GM19455 (cell line): ENCODE measurements at regions not wholly inside any gene's neighbourhood (a gene's known extent, or its start where the extent isn't known, plus 50 kb on each side); places are given as distances from the start of the nearest gene placed in this dataset.
"Not testable (repeated sequence)": the region's sequence is repeated elsewhere in the genome, so short reads cannot be mapped to it uniquely, and the experiment has no call there.

Experiments used
- ATAC-seq: cut with Tn5 transposase; IDR thresholded peaks from one replicate; pipeline ENCODE4 v1.9.1; 2021; ENCODE audit not compliant: unreplicated experiment

DNA sequence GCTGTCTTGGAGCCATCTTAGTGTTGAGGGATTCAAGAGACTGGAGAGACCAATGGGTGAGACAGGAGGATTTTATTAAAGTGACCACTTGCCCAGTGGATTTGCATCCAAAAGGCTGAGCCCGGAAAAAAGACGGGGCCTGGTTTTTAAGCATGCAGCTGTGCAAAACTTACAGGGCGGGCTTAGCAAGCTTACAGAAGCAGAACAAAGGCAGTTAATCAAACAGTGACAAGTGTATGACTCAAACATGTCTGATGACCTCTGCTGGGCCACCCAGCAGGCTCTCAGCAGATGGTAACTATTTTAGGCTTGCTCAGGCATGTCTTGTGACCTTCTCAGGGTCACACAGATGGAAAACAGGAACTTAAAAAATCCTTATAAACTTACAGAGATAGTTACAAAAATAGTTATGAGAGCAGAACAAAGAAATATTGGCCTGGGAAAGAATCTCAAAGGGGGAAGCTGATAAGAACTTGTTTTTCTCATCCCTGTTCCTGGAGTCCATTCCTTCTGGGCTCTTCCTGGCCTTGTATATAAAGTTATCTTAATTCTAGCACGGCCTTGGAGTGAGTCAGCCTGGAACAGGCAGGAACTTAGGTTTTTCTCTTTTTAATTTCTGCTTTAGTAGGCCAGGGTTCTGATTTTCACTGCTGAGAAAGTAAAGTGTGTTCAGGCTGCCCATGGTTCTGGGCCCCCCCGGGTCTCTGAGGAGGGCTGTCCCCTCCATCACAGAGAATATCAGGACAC is 141.3 kb downstream of the CCDC74A start:
- ATAC-seq, result not testable (repeated sequence)

DNA sequence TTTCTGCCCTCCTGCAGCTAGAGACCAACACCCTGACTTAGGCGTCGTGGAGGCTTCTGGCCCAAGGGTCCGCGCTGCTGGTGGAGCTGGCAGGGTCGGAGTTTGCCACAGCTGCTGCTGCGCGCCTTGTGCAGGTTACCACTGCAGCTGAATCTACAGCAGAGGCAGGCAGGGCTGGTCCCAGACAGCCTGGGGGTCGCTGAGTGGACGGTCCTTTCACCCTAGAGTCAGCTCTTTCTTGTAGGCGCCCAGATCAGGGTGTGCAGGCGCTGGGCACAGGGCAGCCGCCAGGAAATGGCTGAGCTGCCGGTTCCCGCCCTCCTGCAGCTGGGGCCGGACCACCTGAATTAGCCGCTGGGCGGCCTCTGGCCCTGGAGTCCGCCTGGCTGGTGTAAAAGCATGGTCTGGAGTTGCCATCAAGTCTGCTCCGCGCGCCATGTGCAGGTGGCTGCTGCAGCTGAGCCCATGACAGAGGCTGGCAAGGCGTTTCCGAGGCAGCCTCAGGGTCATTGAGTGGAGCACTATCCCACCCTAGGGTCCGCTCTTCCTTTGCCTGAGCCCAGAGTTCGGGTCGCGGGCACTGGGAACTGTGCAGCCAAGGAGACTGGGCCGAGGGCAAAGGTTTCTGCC is 144.3 kb downstream of the CCDC74A start:
- not testable (repeated sequence) for ATAC-seq

DNA sequence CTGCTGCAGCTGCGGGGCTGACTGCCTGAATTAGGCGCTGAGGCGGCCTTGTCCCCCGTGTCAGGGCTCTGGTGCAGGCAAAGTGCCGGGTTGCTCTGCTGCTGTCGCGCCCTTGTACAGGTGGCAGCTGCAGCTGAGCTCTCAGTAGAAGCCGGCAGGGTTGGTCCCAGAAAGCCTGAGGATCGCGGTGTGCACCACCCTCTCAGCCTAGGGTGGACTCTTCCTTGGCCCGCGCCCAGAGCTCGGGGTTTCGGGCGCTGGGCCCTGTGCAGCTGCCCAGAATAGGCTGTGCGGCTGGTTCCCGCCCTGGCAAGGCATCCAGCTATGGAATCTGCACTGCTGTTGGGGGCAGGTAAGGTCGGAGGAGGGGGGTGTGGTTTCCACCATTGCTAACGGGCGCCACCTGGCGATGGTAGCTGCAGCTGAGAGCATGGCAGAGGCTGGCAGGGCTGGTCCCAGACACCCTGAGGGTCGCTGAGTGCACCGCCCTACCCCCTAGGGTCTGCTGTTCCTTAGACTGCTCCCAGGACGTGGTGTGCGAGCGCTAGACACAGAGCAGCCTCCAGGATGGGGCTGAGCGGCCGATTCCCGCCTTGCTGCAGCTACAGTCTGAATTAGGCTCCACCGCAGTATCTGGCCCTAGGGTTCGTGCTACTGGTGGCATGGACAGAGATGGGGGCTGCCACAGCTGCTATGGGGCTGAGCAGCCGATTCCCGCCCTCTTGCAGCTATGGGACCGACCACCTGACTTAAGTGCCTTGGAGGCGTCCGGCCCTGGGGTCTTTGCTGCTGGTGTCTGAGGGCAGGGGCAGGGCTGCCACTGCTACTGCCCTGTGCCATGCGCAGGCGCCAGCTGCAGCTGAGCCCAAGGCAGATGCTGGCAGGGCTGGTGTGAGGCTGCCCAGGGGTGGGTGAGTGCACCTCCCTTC is 145.0 kb downstream of the CCDC74A start:
- ATAC-seq, result peak; percentile 93

DNA sequence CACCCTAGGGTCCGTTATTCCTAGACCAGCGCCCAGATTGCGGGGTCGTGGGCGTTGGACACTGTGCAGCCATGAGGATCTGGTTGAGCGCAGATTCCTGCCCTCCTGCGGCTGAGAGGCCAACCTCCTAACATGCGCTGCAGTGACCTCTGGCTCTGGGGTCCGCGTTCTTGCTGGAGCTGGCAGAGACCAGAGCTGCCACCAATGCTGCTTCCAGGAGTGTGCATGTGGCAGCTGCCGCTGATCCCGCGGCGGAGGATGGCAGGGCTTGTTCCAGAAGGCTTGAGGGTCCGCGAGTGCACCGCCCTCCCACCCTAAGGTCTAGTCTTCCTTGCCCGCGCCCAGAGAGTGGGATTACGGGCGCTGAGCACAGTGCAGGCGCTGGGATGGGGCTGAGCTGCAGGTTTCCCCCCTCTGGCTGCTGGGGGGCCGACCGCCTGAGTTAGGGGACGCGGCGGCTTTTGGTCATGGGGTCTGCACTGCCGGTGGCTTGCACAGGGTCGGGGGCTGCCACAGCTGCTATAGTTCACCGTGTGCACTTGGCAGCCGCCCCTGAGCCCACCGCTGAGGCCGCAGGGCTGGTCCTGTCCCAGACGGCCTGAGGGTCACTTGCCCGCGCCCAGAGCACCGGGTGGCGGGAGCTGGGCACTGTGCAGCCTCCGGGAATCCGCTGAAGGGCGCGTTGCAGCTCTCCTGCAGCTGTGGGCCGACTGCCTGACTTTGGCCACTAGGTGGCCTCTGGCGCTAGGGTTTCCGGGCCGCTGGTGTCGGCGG is 145.9 kb downstream of the CCDC74A start:
- peak; percentile 93 for ATAC-seq

DNA sequence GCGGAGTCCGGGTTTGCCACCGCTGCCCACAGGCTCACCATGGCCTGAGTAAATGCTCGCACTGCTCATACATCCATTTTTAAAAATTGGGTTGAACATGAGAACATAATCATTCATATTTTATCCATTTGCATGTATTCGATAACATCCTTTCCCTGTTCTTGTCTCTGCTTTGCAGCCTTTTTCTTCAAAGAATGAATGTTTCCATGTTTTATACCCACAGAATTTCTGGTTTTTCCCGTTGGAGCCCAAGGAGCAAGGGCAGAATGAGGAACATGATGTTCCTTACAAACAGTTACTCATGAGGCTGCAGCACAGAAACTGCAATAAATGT is 146.5 kb downstream of the CCDC74A start:
- ATAC-seq, result no peak

DNA sequence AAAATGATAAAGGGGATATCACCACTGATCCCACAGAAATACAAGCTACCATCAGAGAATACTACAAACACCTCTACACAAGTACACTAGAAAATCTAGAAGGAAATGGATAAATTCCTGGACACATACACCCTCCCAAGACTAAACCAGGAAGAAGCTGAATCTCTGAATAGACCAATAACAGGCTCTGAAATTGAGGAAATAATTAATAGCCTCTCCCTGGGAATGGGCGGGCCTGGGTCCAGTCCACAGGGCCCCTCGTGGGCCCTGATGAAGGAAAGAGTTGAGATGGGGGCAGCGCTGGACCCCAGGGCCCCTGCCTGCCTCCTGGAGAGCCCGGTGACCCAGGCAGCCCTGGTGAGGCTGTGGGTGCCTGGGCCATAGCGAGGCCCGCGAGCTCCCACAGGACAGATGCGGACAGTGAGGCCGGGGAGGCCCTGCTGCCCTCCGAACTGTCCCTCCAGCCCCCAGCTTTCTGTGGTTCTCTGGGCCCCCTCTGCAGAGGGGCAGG is 154.0 kb downstream of the CCDC74A start:
- peak; percentile 3 for ATAC-seq

DNA sequence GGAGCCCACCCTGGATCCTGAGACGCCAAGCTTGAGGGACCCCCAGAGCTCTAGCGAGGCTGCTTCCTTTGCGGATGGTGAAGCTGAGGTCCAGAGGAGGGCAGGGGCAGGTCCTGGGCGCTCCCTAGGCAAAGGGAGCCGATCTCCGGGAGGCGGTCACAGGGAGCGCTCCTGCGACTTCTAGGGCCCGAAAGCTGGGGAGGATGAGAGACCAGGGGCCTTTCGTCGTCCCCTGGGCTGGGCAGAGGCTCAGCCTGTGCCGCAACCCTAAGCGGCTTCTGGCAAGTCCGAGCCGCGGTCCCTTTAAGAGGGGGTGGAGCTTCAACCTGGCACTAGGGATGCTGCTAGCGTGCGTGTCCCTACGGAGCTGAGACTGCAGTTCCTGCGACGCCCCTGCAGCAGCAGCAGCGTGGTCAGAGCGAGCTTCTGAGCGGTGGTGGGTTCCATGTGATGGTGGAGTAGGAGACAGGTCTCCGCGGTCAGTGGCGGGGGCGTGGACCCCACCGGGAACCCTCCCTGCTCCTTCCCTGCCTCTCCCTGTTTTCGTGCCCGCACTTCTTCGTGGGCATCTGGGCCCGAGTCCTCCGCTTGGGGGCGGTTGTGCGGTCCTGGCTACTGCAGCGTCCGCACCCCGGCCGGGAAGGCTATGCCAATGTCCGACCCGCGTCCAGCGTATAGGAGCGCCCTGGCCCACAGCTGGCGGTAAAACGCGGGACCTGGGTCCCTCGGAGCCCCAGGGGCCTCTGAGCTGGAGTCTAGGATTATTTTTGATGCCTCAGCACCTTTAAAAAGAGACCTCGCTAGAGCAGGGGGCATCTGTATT is 154.6 kb downstream of the CCDC74A start:
- ATAC-seq, result peak; percentile 99

DNA sequence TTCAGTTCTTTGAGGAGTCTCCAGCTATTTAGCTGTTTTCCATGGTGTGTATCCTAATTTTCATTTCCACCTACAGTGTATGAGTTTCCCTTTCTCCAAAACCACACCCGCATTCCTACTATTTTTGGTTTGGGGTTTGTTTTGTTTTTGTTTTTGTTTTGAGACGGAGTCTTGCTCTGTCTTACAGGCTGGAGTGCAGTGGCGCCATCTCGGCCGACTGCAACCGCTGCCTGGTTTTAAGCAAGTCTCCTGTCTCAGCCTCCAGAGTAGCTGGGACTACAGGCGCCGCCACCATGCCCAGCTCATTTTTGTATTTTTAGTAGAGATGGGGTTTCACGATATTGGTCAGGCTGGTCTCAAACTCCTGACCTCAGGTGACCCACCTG is 155.2 kb downstream of the CCDC74A start:
- ATAC-seq, result peak; percentile 52

DNA sequence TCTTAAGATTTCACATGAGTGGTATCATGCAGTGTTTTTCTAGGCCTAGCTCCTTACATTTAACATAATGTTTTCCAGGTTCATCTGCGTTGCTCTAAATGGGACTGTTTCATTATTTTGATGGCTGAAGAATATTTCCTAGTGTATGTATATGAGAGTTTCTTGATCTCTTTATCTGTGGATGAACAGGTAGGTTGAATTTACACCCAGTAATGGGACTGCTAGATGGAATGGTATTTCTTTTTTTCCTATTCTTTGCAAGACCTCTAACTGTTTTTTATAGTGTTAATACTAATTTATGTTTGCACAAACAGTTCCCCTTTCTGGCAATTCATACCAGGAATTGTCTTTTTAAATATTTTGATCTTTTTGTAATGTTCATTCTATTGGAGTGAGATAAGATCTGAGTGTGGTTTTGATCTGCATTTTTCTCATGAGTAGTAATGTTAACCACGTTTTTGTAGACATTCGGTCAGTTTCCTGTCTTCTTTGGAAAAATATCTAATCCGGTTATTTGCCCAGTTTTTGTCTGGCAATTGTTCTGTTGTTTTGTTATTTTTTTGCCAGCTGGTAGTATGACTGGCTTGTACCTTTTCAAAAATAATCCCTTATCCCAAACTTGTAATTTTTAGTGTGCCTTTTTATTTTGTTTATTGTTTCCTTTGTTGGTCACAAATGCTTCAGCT is 157.1 kb downstream of the CCDC74A start:
- not testable (repeated sequence) for ATAC-seq

DNA sequence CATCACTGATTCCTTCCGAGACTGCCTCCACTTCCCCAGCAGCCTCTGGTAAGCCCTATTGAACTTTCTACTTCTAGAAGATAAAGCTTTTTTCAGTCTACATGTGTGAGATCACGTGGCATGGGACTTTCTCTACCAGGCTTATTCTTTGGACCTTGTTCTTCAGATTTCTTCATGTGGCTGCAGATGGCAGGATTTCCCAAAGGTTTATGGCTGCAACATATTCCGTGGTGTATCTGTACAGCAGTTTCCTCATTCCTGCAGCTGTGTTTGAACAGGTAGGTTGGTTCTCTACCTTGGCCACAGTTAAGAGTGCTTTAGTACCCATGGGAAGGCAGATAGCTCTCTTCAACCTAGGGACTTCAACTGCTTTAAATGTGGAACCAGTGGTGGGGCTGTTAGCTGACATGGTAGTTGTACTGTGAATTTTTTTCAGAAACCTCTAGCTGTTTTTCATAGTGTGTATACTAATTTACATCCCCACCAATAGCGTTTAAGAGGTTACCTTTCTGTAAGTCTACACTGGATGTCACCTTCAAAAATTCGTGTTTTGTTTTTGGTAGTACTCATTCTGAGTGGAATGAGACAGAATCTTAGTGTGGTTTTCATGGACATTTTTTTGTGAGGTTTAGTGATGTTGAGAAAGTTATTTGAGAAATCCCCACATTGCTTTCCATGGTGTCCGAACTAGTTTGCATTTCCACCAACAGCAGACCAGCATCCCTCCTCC is 158.6 kb downstream of the CCDC74A start:
- ATAC-seq, result not testable (repeated sequence)

DNA sequence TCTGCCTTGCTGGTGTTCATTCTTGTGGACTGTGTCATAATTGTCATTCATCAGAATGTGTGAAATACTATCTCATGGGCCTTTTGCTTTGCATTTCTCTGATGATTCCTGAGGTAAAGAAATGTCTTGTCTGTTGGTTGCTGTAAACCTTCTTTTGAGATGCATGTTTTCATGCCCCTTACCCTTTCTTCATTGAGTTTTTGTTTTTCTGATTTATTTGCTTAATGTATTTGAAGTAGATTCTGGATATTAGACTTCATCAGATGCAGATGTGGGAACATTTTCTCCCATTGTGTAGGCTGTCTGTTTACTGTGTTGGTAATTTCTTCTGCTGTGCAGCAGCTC is 159.2 kb downstream of the CCDC74A start:
- not testable (repeated sequence) for ATAC-seq

DNA sequence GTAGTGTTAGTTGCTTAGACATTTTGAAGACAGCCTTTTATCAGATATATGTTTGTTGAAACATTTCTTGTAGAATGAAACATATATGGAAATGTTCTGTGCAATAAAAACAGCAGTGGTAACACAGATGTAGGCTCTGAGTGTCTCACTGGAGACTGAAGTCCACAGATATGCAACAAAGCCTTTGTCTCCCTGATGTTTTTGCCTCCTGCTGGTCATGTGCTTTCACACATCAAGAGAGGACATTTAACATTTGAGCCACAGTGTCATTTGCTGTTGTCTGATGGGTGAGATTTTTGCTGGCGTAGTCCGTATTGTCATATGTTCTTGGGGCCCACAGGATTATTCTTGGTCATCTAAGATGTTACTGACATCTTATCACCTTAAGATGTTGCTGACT is 161.4 kb downstream of the CCDC74A start:
- ATAC-seq, result not testable (repeated sequence)

DNA sequence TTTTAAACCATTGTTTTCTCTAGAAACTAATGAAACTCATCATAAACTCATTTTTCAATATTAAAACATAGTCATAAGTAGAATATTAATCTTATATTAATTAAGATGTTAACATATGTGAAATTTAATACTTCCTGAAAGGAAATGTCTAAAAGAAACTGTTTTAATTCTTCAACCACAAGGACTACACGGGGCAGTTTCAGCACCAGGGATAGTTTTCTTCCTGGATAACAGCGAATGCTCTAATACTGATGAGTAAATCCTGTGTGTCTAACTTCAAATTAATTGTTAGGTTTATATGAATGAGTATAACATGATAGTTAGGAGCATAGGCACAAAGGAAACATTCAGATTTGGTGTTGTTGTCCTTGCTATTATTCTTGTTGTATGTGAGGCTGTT is 183.6 kb downstream of the CCDC74A start:
- ATAC-seq, result not testable (repeated sequence)

DNA sequence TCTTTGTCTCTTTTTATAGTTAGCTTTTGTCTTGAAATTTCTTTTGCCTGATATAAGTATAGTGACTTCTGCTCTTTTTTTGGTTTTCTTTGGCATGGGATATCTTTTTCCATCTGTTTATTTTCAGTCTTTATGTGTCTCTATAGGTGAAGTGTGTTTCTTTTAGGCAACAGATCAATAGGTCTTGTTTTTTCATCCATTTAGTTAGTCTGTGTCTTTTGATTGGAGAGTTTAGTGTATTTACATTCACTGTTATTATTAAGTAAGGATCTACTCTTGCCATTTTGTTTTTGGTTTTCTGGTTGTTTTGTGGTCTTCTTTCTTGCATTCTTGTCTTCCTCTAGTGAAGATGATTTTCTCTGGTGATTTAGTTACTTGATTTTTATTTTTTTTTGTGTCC is 190.2 kb downstream of the CCDC74A start:
- not testable (repeated sequence) for ATAC-seq

DNA sequence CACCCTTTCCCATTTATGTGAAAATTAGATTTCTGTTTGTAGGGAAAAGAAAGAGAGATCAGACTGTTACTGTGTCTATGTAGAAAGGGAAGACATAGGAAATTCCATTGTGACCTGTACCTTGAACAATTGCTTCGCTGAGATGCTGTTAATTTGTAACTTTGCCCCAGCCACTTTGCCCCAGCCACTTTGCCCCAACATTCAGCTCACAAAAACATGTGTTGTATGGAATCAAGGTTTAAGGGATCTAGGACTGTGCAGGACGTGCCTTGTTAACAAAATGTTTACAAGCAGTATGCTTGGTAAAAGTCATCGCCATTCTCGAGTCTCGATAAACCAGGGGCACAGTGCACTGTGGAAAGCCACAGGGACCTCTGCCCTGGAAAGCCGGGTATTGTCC is 193.5 kb downstream of the CCDC74A start:
- ATAC-seq, result not testable (repeated sequence)

DNA sequence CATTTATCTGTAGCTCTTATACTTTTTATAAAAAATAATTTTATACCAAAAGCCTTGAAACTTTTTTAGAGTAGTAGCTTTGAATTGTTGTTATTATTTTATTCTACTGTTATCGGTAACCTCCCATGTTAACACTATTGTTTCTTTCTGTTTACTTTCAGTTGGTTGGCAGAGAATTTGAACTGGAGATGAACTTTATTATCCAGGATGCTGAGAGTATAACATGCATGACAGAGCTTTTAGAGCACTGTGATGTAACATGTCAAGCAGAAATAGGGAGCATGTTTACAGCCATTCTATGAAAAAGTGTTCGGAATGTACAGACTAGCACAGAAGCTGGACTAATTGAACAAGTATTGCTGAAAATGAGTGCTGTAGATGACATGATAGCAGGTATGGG is 194.6 kb downstream of the CCDC74A start:
- ATAC-seq, result not testable (repeated sequence)

DNA sequence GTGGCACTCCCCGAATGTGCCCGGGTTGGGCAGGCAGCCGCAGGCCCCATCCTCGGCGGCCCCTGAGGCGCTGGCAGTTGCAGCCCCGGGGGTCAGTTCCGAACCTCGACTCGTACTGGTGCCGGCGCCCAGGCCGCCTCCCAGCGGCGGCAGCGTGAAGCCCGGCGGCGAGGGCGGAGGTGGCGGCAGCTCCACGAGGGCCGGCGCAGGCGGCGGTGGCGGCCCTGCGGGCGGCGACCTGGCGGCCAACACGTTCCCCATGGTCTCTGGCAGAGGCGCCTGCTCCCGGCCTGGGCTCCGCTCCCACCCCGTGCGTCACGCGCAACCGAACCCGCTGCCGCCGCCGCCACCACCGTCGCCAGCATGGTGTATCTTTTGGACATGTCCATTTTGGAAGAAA is 196.3 kb downstream of the CCDC74A start:
- ATAC-seq, result no peak

DNA sequence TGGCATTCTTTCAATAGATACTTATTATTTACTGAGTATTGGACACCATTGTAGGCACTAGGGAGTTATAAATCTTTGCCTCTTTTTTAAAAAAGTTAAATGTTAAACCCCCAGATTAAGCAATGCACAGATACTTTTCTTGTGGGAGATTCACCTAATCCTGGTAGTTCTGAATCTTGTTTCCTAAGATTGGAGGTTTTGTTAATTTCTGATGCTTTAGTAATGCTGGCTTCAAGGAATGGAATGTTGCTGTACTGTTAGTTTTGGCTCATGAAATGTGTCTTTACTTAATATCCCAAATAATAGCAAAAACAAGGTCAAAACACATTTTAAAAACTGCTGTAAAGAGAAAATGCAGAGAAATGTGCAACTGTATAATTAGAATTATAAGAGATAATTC is 200.8 kb downstream of the CCDC74A start:
- ATAC-seq, result not testable (repeated sequence)

DNA sequence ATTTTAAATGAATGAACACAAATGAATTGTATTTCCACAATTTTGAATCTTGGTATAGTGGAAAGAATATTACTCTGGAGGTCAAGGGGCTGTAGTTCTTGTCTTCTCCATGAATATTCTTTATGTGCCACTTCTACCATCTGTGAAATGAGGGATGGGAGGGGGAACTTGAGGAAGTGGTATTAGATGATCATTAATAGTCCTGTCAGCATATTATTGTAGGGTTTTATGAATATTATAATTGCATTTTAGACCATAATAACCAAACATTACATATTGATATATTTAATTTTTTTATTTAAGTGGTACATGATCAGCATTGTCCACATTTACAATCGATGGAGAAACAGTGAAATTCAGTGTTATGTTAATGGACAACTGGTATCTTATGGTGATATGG is 205.8 kb downstream of the CCDC74A start:
- ATAC-seq, result not testable (repeated sequence)
